NCI-H2227 (cell line): ENCODE measurements at regions not wholly inside any gene's neighbourhood (a gene's known extent, or its start where the extent isn't known, plus 50 kb on each side); places are given as distances from the start of the nearest gene placed in this dataset.

Experiments
- DNase-seq: peaks from one replicate; lab custom pipeline; 2025; ENCODE audit not compliant: unreplicated experiment; lab: John Stamatoyannopoulos, UW

DNA sequence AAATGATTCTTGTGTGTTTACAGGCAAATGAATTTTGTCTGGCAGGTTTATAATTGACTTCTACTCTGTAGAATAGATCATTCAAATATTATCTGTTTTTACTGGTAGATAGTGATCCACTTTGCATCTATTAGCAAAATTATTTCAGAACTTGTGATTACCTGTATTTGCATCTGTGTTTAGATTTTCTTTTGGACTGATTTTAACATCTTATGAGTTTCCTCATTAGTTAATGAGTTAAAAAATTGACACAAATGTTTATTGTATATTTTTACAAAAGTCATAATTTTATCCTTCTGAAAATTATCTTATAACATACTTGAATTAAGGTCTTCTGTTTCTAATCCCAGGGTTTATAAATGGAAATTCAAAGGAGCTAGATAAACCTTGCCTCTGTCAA, 132.0 kb upstream of the KCNJ16 start:
- DNase-seq: no peak

DNA sequence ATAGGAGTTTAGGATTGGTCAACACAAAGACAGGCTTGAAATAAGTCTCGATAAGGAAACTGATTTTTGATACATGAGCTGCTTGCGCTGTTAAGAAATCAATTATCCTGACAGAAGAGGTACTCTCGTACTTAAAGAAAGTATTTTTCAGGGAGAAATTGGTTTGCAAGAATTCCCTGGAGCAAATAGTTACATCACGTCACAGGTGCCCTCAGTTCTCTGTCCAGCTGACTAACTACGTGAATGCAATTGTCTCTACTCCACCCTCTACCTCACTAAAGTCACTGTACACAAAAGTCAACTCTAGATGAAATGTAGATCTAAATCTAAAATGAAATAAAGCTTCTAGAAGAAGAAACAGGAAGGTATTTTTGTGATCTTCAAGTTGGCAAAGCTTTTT, 130.6 kb upstream of the KCNJ16 start:
- DNase-seq: no peak

DNA sequence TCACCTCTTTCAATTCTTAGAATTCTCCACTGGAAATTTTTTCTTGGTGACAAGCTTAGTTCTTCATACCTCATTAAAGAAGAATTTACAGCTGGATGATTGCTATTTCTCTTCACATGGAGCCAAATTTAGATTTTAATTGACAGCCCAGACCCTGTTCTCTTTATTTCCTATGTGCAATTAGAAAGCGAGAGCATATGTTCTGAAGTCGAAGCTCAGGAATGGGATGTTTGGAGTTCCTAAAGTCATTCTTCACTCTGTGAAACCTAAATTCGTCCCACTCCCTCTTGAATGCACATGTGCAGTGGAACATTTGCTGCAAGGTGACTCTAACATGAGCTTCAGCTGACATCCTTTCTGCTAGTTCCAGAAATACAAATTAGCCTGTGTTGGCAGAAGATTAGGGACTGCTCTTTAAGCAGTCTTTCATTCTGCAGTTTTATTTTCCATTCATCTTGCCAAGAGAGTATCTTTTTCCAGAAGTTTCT, 129.3 kb upstream of the KCNJ16 start:
- no peak for DNase-seq

GRCh38 chr17:69947027-69947759, 127.8 kb upstream of the KCNJ16 start:
- DNase-seq: no peak

- DNase-seq: no peak
Measured at GRCh38 chr17:69948406-69948805, 126.6 kb upstream of the KCNJ16 start.

DNA sequence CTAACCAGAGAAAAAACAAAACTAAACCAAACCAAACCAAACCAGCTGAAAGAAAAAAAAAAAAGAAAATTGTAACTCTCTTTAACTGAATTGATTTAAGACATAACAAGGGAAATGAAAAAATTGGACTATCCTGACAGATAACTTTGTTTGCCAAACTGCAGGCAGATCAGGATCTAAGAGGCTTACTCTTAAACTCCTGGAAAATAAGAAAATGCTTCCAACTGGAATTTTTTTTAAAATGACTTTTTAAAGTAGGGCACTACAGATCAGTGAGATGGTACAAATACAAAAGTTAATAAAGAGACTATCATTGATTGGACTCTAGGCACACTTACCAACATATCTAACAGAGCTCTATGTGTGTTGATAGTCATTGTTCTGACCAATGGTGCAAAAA, 125.5 kb upstream of the KCNJ16 start:
- no peak for DNase-seq

DNA sequence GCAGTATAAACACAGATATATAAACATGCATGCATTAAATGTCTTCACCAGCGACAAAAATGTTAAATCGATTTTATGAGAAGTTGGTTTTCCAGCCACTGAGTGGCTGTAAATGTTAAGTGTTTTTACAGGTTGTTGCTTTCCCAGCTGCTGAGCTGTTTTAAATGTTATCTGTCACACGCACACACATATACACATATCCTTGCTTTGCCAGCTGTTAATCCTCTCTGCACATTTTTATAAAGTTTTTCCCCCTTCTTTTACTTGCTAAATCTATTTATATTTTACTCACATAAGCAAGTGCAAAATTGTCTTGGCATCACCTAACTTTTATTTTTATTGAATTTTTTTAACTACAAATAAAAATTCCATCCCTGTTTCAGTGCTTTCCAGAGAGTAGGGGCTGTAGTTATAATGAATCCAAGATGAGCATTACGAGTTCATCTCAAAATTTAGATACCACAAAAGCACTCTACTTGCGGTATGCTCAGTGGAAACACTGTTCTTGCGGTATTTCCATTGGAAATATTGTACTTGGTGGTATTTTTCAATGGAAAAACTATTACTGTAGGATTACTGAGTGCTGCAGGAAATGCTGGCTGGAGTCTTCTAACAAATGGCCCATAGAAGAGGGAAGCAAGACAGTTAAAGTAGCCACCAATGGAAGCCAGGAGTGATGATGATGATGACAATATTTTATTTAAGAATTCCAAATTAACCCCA, 124.9 kb upstream of the KCNJ16 start:
- DNase-seq: no peak

DNA sequence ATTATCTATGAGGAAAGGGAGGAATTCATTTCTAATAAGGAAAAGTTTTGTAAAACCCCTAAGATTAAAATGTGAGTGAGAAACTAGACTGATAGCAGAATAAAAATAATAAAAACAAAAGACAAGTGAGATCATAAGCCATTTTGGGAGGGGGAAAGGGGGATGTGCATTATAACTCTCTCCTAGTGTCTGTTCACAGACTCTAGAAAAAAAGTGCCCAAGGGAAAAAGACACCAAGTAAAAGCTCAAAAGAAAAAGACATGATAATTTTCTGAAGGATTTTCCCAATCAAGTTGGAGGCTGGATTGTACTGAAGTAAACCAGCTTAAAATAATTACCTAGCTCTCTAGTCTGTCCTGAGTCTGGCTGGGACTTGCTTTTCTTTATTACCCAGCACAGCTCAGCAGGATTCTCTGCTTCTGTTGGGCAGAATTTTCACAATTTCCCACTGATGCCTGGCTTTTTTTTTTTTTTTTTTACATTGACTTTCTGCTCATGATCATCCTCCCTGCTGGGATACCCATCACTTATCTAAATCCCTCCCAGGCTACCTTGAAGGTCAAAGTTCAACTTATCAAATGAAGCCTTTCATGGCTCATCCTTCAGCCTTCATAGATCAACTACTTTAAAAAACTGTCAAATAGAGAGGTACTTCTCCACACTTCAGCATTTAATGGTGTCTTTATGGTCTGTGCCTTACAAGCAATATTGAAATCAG, 124.2 kb upstream of the KCNJ16 start:
- no peak for DNase-seq

DNA sequence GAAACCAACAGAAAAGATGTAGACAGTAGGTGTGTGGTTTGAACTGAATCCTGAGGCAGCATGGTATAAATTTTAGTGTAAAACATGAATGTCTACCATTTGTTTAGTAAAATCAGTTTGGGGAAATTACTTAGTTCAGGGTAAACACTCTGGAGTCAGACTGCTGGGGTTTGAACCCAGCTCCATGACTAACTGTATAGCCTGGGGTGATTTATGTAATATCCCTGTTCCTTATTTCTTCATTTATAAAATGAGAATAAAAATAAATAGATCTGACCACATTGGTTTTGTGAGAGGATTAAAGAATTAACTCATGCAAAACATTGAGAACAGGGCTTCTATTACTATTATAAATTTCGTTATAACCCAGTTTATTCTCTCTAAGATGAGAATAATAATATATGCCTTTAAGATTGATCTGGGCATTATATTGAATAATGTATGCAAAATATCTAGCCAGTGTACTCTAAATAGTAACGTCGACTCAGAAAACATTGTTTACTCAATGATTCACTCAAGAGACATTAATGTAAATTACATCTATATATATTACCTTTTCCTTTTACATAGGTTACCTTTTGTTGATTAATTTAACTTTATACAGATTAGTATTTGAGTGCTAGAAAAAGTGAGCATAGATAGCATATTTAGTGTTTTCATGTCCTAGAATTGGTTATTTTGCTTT, 120.6 kb upstream of the KCNJ16 start:
- DNase-seq: no peak

DNA sequence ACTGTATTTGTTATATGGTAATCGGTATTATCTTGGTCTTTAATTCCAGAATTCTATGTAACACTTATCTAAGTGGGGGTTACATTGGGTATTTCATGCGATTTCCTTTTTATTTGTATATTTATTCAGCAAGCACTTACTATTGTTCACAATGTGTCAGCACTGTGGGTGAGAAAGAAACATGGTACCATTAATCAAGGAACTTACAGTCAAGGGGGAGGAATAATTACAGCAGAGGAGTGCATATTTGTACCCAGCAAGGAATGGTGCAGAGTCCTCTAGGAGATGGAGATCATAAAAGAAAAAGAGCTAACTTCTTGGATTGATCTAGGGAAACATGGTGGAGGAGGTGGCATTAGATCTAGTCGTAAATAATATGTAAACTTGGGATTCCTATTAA, 117.0 kb upstream of the KCNJ16 start:
- no peak for DNase-seq

GRCh38 chr17:69959283-69959682, 115.7 kb upstream of the KCNJ16 start:
- DNase-seq: no peak

DNA sequence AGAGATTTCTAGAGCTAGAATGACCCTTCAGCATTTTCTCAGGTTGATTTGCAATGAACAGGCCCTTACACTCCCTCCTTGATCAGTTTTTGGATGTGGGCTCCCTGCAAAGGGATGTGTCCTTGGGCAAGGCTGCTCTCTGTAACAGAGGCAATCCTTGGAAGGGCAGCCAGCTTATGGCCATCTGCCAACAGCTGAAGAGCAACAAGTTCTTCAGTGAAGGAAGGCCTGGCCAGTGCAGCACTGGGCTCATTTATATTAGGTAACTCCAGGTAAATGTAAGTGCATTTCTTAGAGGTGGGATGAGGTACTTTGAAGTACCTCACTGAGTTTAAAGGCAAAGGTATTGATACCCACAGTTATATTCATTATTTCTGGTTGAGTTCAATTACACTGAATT, 114.3 kb upstream of the KCNJ16 start:
- no peak for DNase-seq

- DNase-seq: no peak
Measured at GRCh38 chr17:69961501-69962145, 113.4 kb upstream of the KCNJ16 start.

DNA sequence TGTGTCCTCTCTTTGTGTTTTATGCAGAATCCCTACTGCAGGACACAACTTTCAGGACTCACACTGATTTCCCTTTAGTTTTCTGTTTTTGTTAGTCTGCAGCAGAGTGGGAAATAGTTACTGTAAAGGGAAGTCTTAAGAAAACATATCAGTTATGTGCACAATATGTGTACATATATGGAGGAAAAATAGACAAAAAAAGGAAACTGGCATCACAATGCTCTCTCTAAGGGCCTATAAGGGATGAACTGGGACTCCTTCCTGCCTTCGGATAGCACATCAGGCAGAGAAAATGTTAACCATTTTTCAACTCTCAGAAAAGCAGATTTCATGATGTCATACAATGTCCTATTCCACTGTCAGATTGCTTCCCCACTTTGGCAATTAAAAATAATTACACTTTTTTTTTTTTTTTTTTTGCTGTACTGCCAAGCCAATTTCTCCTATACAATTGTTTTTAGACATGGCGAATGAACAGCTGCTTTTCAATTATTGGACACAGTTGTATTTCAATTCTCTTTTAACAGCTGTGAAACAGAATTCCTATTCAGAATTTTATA, 112.5 kb upstream of the KCNJ16 start:
- no peak for DNase-seq

DNA sequence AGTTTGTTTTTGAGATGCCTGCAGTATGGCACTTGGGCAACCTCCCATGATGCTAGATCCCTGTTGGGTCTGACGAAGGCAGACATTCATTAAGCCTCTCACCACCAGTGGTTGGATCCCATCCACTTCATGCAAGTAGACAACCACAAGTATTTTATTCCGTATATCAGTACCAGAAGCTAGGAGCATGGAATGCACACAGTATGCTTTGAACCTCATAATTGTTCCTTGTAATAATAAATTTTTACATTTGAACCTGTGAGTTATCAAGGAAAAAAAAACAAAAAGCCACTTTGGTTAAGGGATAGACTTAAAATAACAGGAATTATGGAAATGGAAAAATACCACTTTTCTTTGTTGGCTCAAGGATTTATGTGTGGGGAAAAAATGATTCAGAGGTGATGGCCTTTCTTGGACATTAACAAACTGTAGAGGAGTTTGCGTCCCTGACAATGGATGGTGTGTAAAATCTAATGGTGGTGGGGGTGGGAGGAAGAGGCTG, 107.1 kb upstream of the KCNJ16 start:
- DNase-seq: no peak

GRCh38 chr17:69969897-69970296, 105.1 kb upstream of the KCNJ16 start:
- no peak for DNase-seq

GRCh38 chr17:69972251-69972650, 102.8 kb upstream of the KCNJ16 start:
- DNase-seq: no peak

GRCh38 chr17:69975808-69976207, 99.2 kb upstream of the KCNJ16 start:
- DNase-seq: no peak

DNA sequence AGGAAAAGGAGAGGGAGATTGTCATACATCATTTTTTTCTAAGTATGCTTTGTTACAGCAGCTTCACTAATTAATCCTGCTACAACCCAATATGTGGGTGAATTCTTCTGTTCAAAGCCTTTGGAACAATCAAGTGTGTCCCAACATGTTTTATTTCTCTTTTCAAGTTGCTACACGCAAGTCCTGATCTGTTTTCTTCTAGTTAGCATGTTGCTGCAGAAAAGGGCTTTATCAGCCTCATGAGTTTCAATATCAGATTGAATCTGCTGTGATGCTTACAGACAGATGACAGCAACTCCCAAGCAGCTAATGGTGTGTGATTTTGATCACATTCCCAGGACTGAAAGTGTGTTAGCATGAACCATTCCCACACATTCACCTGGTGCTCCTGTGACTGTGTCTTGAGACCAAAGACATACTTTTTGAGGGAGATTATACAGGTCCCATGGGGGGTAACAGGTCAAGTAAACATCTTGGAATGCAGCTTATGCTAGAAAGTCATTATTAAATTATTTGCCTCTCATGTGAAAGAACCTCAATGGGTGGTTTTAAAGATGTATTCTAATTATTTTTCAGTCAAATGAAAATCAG, 96.9 kb upstream of the KCNJ16 start:
- DNase-seq: no peak

DNA sequence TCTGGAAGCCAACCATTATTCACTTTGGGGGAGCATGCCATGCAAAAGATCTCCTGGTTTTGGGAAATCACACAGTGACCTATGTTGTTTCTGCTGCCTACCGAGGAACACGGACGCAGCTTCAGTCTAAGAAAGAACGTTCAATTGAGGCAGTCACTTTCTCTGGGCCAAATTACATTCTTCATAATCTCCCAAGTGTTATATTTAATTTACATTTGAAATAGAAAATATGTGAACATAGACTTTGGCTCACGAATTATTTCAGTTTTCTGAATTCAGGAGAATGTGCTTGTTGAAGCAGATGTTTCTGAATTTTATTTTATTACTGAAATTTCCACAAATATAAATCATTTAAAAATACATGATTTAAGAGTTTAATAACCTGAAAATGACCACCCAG, 93.6 kb upstream of the KCNJ16 start:
- no peak for DNase-seq
